HG03575 (cell line): ENCODE measurements at regions not wholly inside any gene's neighbourhood (a gene's known extent, or its start where the extent isn't known, plus 50 kb on each side); places are given as distances from the start of the nearest gene placed in this dataset.

ENCODE experiments used
- ATAC-seq: cut with Tn5 transposase; IDR thresholded peaks from one replicate; pipeline ENCODE4 v1.9.1; 2021; ENCODE audit not compliant: unreplicated experiment, insufficient number of reproducible peaks, low FRiP score; ENCODE audit errors: extremely low read depth

- ATAC-seq: no peak
Observed at GRCh38 chr9:79377339-79377855, 194.4 kb upstream of the TLE4 start.

- no peak for ATAC-seq
Observed at GRCh38 chr9:79378107-79378506, 193.7 kb upstream of the TLE4 start.

- ATAC-seq: no peak
Observed at GRCh38 chr9:79382044-79382443, 189.7 kb upstream of the TLE4 start.

- ATAC-seq: no peak
Observed at GRCh38 chr9:79382458-79382857, 189.3 kb upstream of the TLE4 start.

- ATAC-seq: no peak
Observed at GRCh38 chr9:79383096-79383495, 188.7 kb upstream of the TLE4 start.

- no peak for ATAC-seq
Observed at GRCh38 chr9:79384091-79384490, 187.7 kb upstream of the TLE4 start.

GRCh38 chr9:79384501-79384900 is 187.3 kb upstream of the TLE4 start:
- ATAC-seq: no peak

- ATAC-seq: no peak
Observed at GRCh38 chr9:79387101-79387835, 184.5 kb upstream of the TLE4 start.

- ATAC-seq: no peak
Observed at GRCh38 chr9:79390077-79390698, 181.6 kb upstream of the TLE4 start.

GRCh38 chr9:79390781-79391770 is 180.7 kb upstream of the TLE4 start:
- ATAC-seq: no peak

GRCh38 chr9:79395228-79395627 is 176.5 kb upstream of the TLE4 start:
- ATAC-seq: no peak

GRCh38 chr9:79395755-79396154 is 176.0 kb upstream of the TLE4 start:
- ATAC-seq: no peak

GRCh38 chr9:79396168-79396567 is 175.6 kb upstream of the TLE4 start:
- no peak for ATAC-seq

- no peak for ATAC-seq
Observed at GRCh38 chr9:79403495-79403894, 168.3 kb upstream of the TLE4 start.

- ATAC-seq: no peak
Observed at GRCh38 chr9:79408200-79408599, 163.6 kb upstream of the TLE4 start.

GRCh38 chr9:79408617-79409016 is 163.1 kb upstream of the TLE4 start:
- ATAC-seq: peak; percentile 64

- no peak for ATAC-seq
Observed at GRCh38 chr9:79409182-79409823, 162.5 kb upstream of the TLE4 start.

- ATAC-seq: no peak
Observed at GRCh38 chr9:79425840-79426239, 145.9 kb upstream of the TLE4 start.

- no peak for ATAC-seq
Observed at GRCh38 chr9:79428422-79428821, 143.3 kb upstream of the TLE4 start.
